Caco-2 (cell line): ENCODE measurements at regions not wholly inside any gene's neighbourhood (a gene's known extent, or its start where the extent isn't known, plus 50 kb on each side); places are given as distances from the start of the nearest gene placed in this dataset.
"Not testable (repeated sequence)": the region's sequence is repeated elsewhere in the genome, so short reads cannot be mapped to it uniquely, and the experiment has no call there.

Experiments
- BruUV-seq: library from RNA; stranded (reverse); fragments of 400-500 nt; replicated peaks from 2 replicates; lab custom pipeline; 2021; lab: Mats Ljungman, UMichigan
- CTCF ChIA-PET: fragments of 300-600 bp; sonication (Branson Sonifier 250); formaldehyde crosslinking; loops from one replicate; lab custom pipeline; 2022; ENCODE audit warnings: antibody characterized with exemption; lab: Charles Lee
- POLR2A ChIA-PET: fragments of 300-600 bp; sonication (Branson Sonifier 250); formaldehyde crosslinking; loops from one replicate; lab custom pipeline; 2022; ENCODE audit warnings: antibody characterized with exemption; lab: Charles Lee
- DNase-seq, 2 experiments: peaks; one replicate each; pipeline versions ENCODE4 v3.0.0 to v3.0.0-alpha.2; 2020 to 2022
- H3K27me3 ChIP-seq: replicated peaks from 2 replicates; pipeline ENCODE4 v1.6.0; 2011; ENCODE audit warnings: low read length; ENCODE audit not compliant: control insufficient read depth, insufficient read depth
- H3K36me3 ChIP-seq: 2 replicates; pipeline ENCODE4 v1.5.1; 2011; ENCODE audit warnings: low read length; ENCODE audit not compliant: control insufficient read depth, insufficient read depth
- H3K4me1 ChIP-seq: fragments of 250-450 bp; sonication (Bioruptor Pico); 2 replicates; pipeline ENCODE4 v1.5.1; 2020; ENCODE audit warnings: mild to moderate bottlenecking
- H3K4me3 ChIP-seq: 2 replicates; pipeline ENCODE4 v1.5.1; 2011; ENCODE audit warnings: low read depth, mild to moderate bottlenecking, control low read depth, low read length
- H3K9me3 ChIP-seq: fragments of 250-450 bp; sonication (Bioruptor Pico); 2 replicates; pipeline ENCODE4 v1.5.1; 2020; ENCODE audit warnings: mild to moderate bottlenecking, moderate library complexity
- H3K27ac Mint-ChIP-seq: one replicate; pipeline ENCODE4 v1.8.0; 2022; ENCODE audit warnings: mixed read lengths; ENCODE audit not compliant: unreplicated experiment
- H3K27me3 Mint-ChIP-seq: one replicate; pipeline ENCODE4 v1.8.0; 2022; ENCODE audit warnings: mixed read lengths; ENCODE audit not compliant: insufficient read depth, unreplicated experiment
- H3K36me3 Mint-ChIP-seq: one replicate; pipeline ENCODE4 v1.8.0; 2022; ENCODE audit warnings: mild to moderate bottlenecking, mixed read lengths; ENCODE audit not compliant: insufficient read depth, unreplicated experiment
- H3K4me1 Mint-ChIP-seq: one replicate; pipeline ENCODE4 v1.8.0; 2022; ENCODE audit warnings: low read depth, mixed read lengths; ENCODE audit not compliant: unreplicated experiment
- H3K4me3 Mint-ChIP-seq: one replicate; pipeline ENCODE4 v1.8.0; 2022; ENCODE audit warnings: mild to moderate bottlenecking, moderate library complexity, mixed read lengths; ENCODE audit not compliant: unreplicated experiment
- H3K9me3 Mint-ChIP-seq: one replicate; pipeline ENCODE4 v1.8.0; 2022; ENCODE audit warnings: mixed read lengths; ENCODE audit not compliant: unreplicated experiment
- CTCF ChIP-seq, 2 experiments: fragments of 200-600 bp in 1 of 2; IDR thresholded peaks; 1 replicate in 1 of 2; 2 replicates in 1 of 2; pipeline versions ENCODE4 v1.5.1 to v1.8.0; 2011 to 2022; ENCODE audit warnings: antibody characterized with exemption in 1 of 2, control low read depth in 1 of 2, inconsistent platforms in 1 of 2, low read depth in 1 of 2, low read length in 1 of 2, mild to moderate bottlenecking in 1 of 2, moderate library complexity in 1 of 2; ENCODE audit not compliant: insufficient read depth in 1 of 2, severe bottlenecking in 1 of 2, unreplicated experiment in 1 of 2
- intact Hi-C: fragments of 100-400 bp; cut with micrococcal nuclease; formaldehyde crosslinking; loops from one replicate; pipeline ENCODE4 v1.10.0; 2022; ENCODE audit not compliant: unreplicated experiment

DNA sequence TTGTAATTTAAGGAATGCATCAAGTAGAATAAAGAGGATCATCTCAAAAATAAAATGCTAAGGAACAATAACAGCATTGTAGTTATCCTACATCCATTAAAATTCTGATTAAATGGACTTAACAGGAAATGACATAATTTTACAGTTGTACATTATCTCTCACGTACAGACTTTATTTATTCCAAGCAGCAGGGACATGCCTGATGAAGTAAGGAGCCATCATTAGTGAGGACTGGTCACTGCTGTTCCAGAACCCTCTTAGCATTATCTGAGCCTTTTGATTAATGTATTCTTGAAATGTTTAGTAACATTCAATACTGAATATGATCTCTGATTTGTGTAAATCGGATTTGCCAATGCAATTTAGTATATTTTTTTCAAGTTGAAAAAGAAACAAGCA is 516.1 kb downstream of the DACH1 start:
- no peaks in the 10 kb centered on the region for H3K4me1 Mint-ChIP-seq
- ChIA-PET CTCF (no interaction called here), POLR2A (no interaction called here)
- H3K4me3 ChIP-seq: no peak overlapping the region
- no peaks in the 10 kb centered on the region for H3K36me3 Mint-ChIP-seq
- TF ChIP-seq CTCF (IDR thresholded peaks at IDR 0.05; ENCODE audit: insufficient read depth in 1 of 2, low read depth in 1 of 2, low read length in 1 of 2, severe bottlenecking in 1 of 2, unreplicated experiment in 1 of 2): no peak
- no peaks in the 10 kb centered on the region for H3K4me1 ChIP-seq
- H3K27me3 ChIP-seq: no peaks in the 10 kb centered on the region
- H3K9me3 Mint-ChIP-seq: no peaks in the 10 kb centered on the region
- intact Hi-C loops: no loop called here
- H3K27me3 Mint-ChIP-seq: no peaks in the 10 kb centered on the region
- BruUV-seq: no TSS peak
- no peaks in the 10 kb centered on the region for H3K9me3 ChIP-seq
- H3K36me3 ChIP-seq: no peaks in the 10 kb centered on the region
- H3K4me3 Mint-ChIP-seq: no peak overlapping the region
- no peak for DNase-seq
- no peak overlapping the region for H3K27ac Mint-ChIP-seq

DNA sequence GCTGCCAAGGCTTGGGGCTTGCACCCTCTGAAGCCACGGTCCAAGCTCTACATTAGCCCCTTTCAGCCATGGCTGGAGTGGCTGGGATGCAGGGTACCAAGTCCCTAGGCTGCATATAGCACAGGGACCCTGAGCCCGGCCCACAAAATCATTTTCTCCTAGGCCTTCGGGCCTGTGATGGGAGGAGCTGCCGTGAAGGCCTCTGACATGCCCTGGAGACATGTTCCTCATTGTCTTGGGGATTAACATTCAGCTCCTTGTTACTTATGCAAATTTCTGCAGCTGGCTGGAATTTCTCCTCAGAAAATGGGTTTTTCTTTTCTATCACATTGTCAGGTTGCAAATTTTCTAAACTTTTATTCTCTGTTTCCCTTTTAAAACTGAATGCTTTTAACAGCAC is 521.1 kb downstream of the DACH1 start:
- H3K9me3 Mint-ChIP-seq, intact Hi-C loops, H3K27ac Mint-ChIP-seq, BruUV-seq, H3K4me1 ChIP-seq, H3K4me3 Mint-ChIP-seq, H3K9me3 ChIP-seq, H3K27me3 ChIP-seq, H3K27me3 Mint-ChIP-seq, H3K4me1 Mint-ChIP-seq, H3K36me3 Mint-ChIP-seq, DNase-seq, H3K4me3 ChIP-seq, H3K36me3 ChIP-seq, POLR2A ChIA-PET, CTCF ChIA-PET: not testable (repeated sequence)

DNA sequence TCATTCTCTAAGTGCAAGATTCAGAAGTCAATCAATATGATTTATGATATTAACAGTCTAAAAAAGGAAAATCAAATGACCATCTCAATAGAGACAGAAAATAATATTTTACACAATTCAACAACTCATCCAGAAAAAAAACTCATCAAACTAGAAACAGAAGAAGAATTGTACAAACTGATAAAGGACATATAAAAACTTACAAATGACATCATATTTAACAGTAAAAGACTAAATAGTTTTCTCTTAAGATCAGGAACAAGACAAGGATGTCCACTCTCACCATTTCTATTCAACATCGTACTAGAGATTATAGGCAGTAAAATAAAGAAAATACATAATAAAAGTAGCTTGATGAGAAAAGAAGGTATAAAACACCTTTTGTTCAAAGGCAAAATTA is 527.3 kb downstream of the DACH1 start:
- Mint-ChIP-seq H3K9me3 (no peaks in the 10 kb centered on the region), H3K4me1 (no peaks in the 10 kb centered on the region), H3K27me3 (no peaks in the 10 kb centered on the region), H3K27ac (no peak overlapping the region), H3K36me3 (no peaks in the 10 kb centered on the region), H3K4me3 (no peak overlapping the region)
- TF ChIP-seq CTCF (IDR thresholded peaks at IDR 0.05; ENCODE audit: insufficient read depth in 1 of 2, low read depth in 1 of 2, low read length in 1 of 2, severe bottlenecking in 1 of 2, unreplicated experiment in 1 of 2): no peak
- Histone ChIP-seq H3K9me3 (no peaks in the 10 kb centered on the region), H3K4me1 (no peaks in the 10 kb centered on the region), H3K4me3 (no peak overlapping the region), H3K27me3 (no peaks in the 10 kb centered on the region), H3K36me3 (no peaks in the 10 kb centered on the region)
- POLR2A ChIA-PET: no interaction called here
- intact Hi-C loops: no loop called here
- BruUV-seq: no TSS peak
- CTCF ChIA-PET: no interaction called here
- DNase-seq: no peak

GRCh38 chr13:71339005-71339404 is 528.0 kb downstream of the DACH1 start:
- no peaks in the 10 kb centered on the region for H3K9me3 ChIP-seq
- ChIA-PET POLR2A (no interaction called here), CTCF (no interaction called here)
- H3K27me3 ChIP-seq: no peaks in the 10 kb centered on the region
- Mint-ChIP-seq H3K27ac (no peak overlapping the region), H3K36me3 (no peaks in the 10 kb centered on the region), H3K9me3 (no peaks in the 10 kb centered on the region), H3K4me3 (no peak overlapping the region), H3K4me1 (no peaks in the 10 kb centered on the region), H3K27me3 (no peaks in the 10 kb centered on the region)
- BruUV-seq: no TSS peak
- H3K4me1 ChIP-seq: no peaks in the 10 kb centered on the region
- DNase-seq: no peak
- H3K36me3 ChIP-seq: no peaks in the 10 kb centered on the region
- TF ChIP-seq CTCF (IDR thresholded peaks at IDR 0.05; ENCODE audit: insufficient read depth in 1 of 2, low read depth in 1 of 2, low read length in 1 of 2, severe bottlenecking in 1 of 2, unreplicated experiment in 1 of 2): no peak
- intact Hi-C loops: no loop called here
- no peak overlapping the region for H3K4me3 ChIP-seq
